Panc1 (cell line): ENCODE measurements at regions not wholly inside any gene's neighbourhood (a gene's known extent, or its start where the extent isn't known, plus 50 kb on each side); places are given as distances from the start of the nearest gene placed in this dataset.

Source experiments
- ATAC-seq: fragments of 200-7000 bp; cut with Tn5 transposase; 2 replicates; pipeline ENCODE4 v1.9.1; 2020; ENCODE audit warnings: mild to moderate bottlenecking, moderate library complexity
- BruUV-seq: library from RNA; stranded (reverse); fragments of 400-500 nt; replicated peaks from 2 replicates; lab custom pipeline; 2021; lab: Mats Ljungman, UMichigan
- CTCF ChIA-PET: fragments of 300-600 bp; sonication (Branson Sonifier 250); formaldehyde crosslinking; loops from one replicate; lab custom pipeline; 2022; ENCODE audit warnings: antibody characterized with exemption; lab: Charles Lee
- POLR2A ChIA-PET: fragments of 300-600 bp; sonication (Branson Sonifier 250); formaldehyde crosslinking; loops from one replicate; lab custom pipeline; 2022; ENCODE audit warnings: antibody characterized with exemption; lab: Charles Lee
- DNase-seq: peaks from one replicate; pipeline ENCODE4 v3.0.0-alpha.2; 2010; ENCODE audit warnings: low read depth, low spot score
- H3K27ac ChIP-seq: 2 replicates; pipeline ENCODE4 v1.5.1; 2011; ENCODE audit warnings: mild to moderate bottlenecking, low read length, inconsistent platforms
- H3K27me3 ChIP-seq: fragments of 200-500 bp; sonication (Bioruptor generic); 2 replicates; pipeline ENCODE4 v1.6.0; 2014; ENCODE audit warnings: low read length, inconsistent platforms; ENCODE audit not compliant: control insufficient read depth, insufficient read depth
- H3K36me3 ChIP-seq: fragments of 200-500 bp; sonication (Bioruptor generic); 2 replicates; pipeline ENCODE4 v1.5.1; 2014; ENCODE audit warnings: inconsistent platforms, mild to moderate bottlenecking, low read length, moderate library complexity; ENCODE audit not compliant: control insufficient read depth, insufficient read depth
- H3K4me1 ChIP-seq: 2 replicates; pipeline ENCODE4 v1.5.1; 2011; ENCODE audit warnings: inconsistent platforms, mild to moderate bottlenecking, low read length, moderate library complexity; ENCODE audit not compliant: control insufficient read depth, insufficient read depth
- H3K4me3 ChIP-seq, 2 experiments: 2 replicates each; pipeline ENCODE4 v1.5.1; 2011 to 2012; ENCODE audit warnings: low read depth in 2 of 2, low read length in 2 of 2, mild to moderate bottlenecking in 2 of 2, inconsistent platforms in 1 of 2, moderate library complexity in 1 of 2
- H3K9me3 ChIP-seq: fragments of 200-500 bp; sonication (Bioruptor generic); 2 replicates; pipeline ENCODE4 v1.5.1; 2014; ENCODE audit warnings: low read depth, mild to moderate bottlenecking, inconsistent platforms, low read length, moderate library complexity; ENCODE audit not compliant: control insufficient read depth, insufficient read depth
- POLR2AphosphoS5 ChIP-seq: IDR thresholded peaks from 2 replicates; pipeline ENCODE4 v1.6.1; 2012; ENCODE audit warnings: mild to moderate bottlenecking, low read depth, low read length, moderate library complexity
- REST ChIP-seq, 2 experiments: IDR thresholded peaks; 2 replicates each; pipeline ENCODE4 v1.6.1; 2011 to 2012; ENCODE audit warnings: low read depth in 2 of 2, control low read depth in 1 of 2, low read length in 1 of 2, mild to moderate bottlenecking in 1 of 2, moderate library complexity in 1 of 2; ENCODE audit not compliant: insufficient read depth in 1 of 2
- SIN3A ChIP-seq: IDR thresholded peaks from 2 replicates; pipeline ENCODE4 v1.6.1; 2012; ENCODE audit warnings: low read depth, mild to moderate bottlenecking, low read length, moderate library complexity, borderline replicate concordance; ENCODE audit not compliant: insufficient read depth
- TCF7L2 ChIP-seq: IDR thresholded peaks from 2 replicates; pipeline ENCODE4 v1.6.1; 2011; ENCODE audit warnings: mild to moderate bottlenecking, low read depth, low read length, inconsistent platforms
- in situ Hi-C: cut with HindIII; loops from 2 replicates; pipeline ENCODE4 v1.10.0; 2016; ENCODE audit warnings: low sequenced_read_pairs, low pct_unique_long_range_greater_than_20kb
- intact Hi-C: fragments of 100-400 bp; cut with micrococcal nuclease; formaldehyde crosslinking; loops from one replicate; pipeline ENCODE4 v1.10.0; 2022; ENCODE audit not compliant: unreplicated experiment
- TF ChIP-seq, protein P1 (sequence below): fragments of 450-650 bp; IDR thresholded peaks from 2 replicates; pipeline ENCODE4 v1.5.1; 2017; ENCODE audit warnings: mild to moderate bottlenecking

GRCh38 chr9:134494905-134495304 lies 146.7 kb upstream of the COL5A1 start:
- no peak overlapping the region for H3K27ac ChIP-seq
- ATAC-seq = no peak
- no peaks in the 10 kb centered on the region for H3K4me1 ChIP-seq
- no peak for DNase-seq
- no peak overlapping the region for H3K4me3 ChIP-seq
- H3K27me3 ChIP-seq = no peaks in the 10 kb centered on the region
- in situ Hi-C loops (no loop called here), intact Hi-C loops (no loop called here)
- H3K36me3 ChIP-seq = no peaks in the 10 kb centered on the region
- CTCF ChIA-PET = no interaction called here
- BruUV-seq = no TSS peak
- H3K9me3 ChIP-seq = no peaks in the 10 kb centered on the region
- POLR2A ChIA-PET = no interaction called here
- TF ChIP-seq POLR2AphosphoS5 (no peak), TCF7L2 (no peak), REST (IDR thresholded peaks at IDR 0.05; ENCODE audit: insufficient read depth in 1 of 2, low read depth in 2 of 2, low read length in 1 of 2) (no peak), SIN3A (no peak)
- TF ChIP-seq, protein P1, sequence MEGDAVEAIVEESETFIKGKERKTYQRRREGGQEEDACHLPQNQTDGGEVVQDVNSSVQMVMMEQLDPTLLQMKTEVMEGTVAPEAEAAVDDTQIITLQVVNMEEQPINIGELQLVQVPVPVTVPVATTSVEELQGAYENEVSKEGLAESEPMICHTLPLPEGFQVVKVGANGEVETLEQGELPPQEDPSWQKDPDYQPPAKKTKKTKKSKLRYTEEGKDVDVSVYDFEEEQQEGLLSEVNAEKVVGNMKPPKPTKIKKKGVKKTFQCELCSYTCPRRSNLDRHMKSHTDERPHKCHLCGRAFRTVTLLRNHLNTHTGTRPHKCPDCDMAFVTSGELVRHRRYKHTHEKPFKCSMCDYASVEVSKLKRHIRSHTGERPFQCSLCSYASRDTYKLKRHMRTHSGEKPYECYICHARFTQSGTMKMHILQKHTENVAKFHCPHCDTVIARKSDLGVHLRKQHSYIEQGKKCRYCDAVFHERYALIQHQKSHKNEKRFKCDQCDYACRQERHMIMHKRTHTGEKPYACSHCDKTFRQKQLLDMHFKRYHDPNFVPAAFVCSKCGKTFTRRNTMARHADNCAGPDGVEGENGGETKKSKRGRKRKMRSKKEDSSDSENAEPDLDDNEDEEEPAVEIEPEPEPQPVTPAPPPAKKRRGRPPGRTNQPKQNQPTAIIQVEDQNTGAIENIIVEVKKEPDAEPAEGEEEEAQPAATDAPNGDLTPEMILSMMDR = no peak

DNA sequence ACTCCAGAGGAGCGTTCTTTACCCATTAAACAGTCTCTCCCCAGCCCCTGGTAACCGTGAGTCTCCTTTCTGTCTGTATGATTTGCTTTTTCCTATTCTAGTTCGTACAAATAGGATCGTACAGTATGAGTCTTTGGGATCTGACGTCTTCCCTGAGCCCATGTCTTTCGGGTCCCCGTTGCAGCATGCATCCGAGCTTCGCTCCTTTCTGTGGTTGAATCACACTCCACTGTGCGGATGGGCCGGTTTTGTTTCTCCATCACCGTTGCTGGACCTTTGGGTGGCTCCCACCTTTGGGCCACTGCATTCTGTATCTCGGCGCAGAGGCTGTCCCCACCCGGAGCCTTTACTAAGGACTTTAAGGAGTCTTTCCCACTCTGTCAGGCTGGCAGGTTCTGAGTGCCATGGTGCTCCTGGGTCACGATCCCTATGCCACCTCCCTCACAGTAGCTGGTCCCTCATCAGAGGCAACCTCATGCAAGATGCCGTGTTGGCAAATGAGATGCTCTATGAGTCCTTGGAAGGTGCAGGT lies 145.7 kb upstream of the COL5A1 start:
- H3K4me3 ChIP-seq = no peak overlapping the region
- no peaks in the 10 kb centered on the region for H3K36me3 ChIP-seq
- in situ Hi-C loops = no loop called here
- TF ChIP-seq TCF7L2 (no peak), POLR2AphosphoS5 (no peak), REST (IDR thresholded peaks at IDR 0.05; ENCODE audit: insufficient read depth in 1 of 2, low read depth in 2 of 2, low read length in 1 of 2) (no peak), SIN3A (no peak)
- TF ChIP-seq, protein P1 = no peak
- BruUV-seq = no TSS peak
- H3K9me3 ChIP-seq = no peaks in the 10 kb centered on the region
- POLR2A ChIA-PET = no interaction called here
- intact Hi-C loops = no loop called here
- ATAC-seq = no peak
- no peaks in the 10 kb centered on the region for H3K27me3 ChIP-seq
- DNase-seq = no peak
- no peaks in the 10 kb centered on the region for H3K4me1 ChIP-seq
- CTCF ChIA-PET = no interaction called here
- H3K27ac ChIP-seq = no peak overlapping the region
